Activated CD4-positive, alpha-beta T cell treated with anti-CD3 and anti-CD28 coated beads, Interleukin-2, Interleukin-4, amounts not matched to agents 100 ng/mL and 50 ng/mL, durations not matched to agents 16 hours and 8 hours (primary cell): ENCODE measurements at regions not wholly inside any gene's neighbourhood (a gene's known extent, or its start where the extent isn't known, plus 50 kb on each side); places are given as distances from the start of the nearest gene placed in this dataset.

Experiments
- DNase-seq: peaks from one replicate; pipeline ENCODE4 v3.0.0-alpha.2; 2020; ENCODE audit warnings: low spot score

- DNase-seq, result no peak
These were observed 67.8 kb upstream of the ELAC2 start for GRCh38 chr17:13085578-13085977.

GRCh38 chr17:13084420-13084819 is 66.6 kb upstream of the ELAC2 start:
- DNase-seq, result no peak

- no peak for DNase-seq
These were observed 61.0 kb upstream of the ELAC2 start for GRCh38 chr17:13078591-13079385.

- no peak for DNase-seq
These were observed 59.1 kb upstream of the ELAC2 start for GRCh38 chr17:13076905-13077304.

GRCh38 chr17:13074026-13074425 is 56.2 kb upstream of the ELAC2 start:
- DNase-seq, result no peak

GRCh38 chr17:13073018-13073417 is 55.2 kb upstream of the ELAC2 start:
- no peak for DNase-seq

GRCh38 chr17:13070732-13071131 is 52.9 kb upstream of the ELAC2 start:
- no peak for DNase-seq

GRCh38 chr17:13067629-13068303 is 49.9 kb upstream of the ELAC2 start:
- DNase-seq, result no peak
